ENCODE measurements at regions not wholly inside any gene's neighbourhood (a gene's known extent, or its start where the extent isn't known, plus 50 kb on each side); places are given as distances from the start of the nearest gene placed in this dataset.
"Not testable (repeated sequence)": the region's sequence is repeated elsewhere in the genome, so short reads cannot be mapped to it uniquely, and the experiment has no call there.

- no peak for DNase-seq
These were observed 71.2 kb upstream of the FSIP2 start for GRCh38 chr2:185667452-185667851.

DNA sequence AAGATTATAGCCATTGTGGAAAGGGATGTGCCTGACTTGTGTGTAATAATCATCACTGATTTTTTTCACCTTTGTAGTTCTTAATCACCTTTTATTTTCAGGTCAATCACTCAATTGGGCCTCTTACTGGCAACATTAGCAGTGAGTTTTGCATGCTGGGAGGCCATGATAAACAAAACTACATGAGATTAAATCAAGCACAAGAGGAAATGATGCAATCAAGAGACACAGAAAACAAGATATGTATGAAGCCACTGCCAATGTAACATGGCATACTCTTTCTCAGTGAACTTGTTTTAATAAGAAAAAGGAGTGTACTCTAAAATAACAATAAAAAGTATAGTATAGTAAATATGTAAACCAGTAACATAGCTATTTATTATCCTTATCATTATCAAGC, 69.9 kb upstream of the FSIP2 start:
- no peak for DNase-seq

- DNase-seq: no peak
These were observed 64.4 kb upstream of the FSIP2 start for GRCh38 chr2:185674232-185674631.

DNA sequence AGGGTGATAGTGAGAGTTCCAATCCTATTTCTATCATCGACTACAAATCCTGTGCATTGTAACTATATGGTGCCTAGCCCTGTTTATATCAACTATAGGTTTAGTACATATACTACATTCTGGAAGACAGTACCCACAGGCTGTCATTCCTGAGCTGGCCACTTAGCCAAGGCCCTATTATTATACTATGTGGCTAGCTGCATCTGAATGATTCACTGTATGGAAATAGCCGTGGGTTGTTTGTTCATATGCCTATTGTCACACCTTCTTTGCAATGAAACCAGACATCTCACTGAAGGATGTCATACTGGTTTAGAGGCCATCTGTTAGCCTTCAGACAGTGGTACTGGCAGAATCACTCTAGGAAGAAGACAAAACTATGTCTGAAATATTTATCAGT, 62.3 kb upstream of the FSIP2 start:
- no peak for DNase-seq

DNA sequence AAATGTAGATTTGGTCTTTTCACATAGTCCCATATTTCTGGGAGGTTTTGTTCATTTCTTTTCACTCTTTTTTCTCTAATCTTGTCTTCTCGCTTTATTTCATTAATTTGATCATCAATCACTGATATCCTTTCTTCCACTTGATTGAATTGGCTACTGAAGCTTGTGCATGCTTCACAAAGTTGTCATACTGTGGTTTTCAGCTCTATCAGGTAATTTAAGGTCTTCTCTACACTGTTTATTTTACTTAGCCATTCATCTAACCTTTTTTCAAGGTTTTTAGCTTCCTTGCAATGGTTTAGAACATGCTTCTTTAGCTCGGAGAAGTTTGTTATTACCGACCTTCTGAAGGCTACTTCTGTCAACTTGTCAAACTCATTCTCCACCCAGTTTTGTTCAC, 51.6 kb upstream of the FSIP2 start:
- not testable (repeated sequence) for DNase-seq

- DNase-seq: no peak
These were observed 50.6 kb upstream of the FSIP2 start for GRCh38 chr2:185687967-185688366.
